ENCODE measurements at regions not wholly inside any gene's neighbourhood (a gene's known extent, or its start where the extent isn't known, plus 50 kb on each side); places are given as distances from the start of the nearest gene placed in this dataset.

- H3K27ac ChIP-seq: no peak overlapping the region
- TF ChIP-seq CTCF (conservative IDR thresholded peaks at IDR 0.05): no peak
These were observed 437.6 kb downstream of the RAPGEF2 start for GRCh38 chr4:159540501-159540900.

GRCh38 chr4:159541143-159541542 lies 438.3 kb downstream of the RAPGEF2 start:
- H3K27ac ChIP-seq: no peak overlapping the region
- no peak for TF ChIP-seq CTCF (conservative IDR thresholded peaks at IDR 0.05)

- no peak overlapping the region for H3K27ac ChIP-seq
- no peak for TF ChIP-seq CTCF (conservative IDR thresholded peaks at IDR 0.05)
These were observed 439.4 kb downstream of the RAPGEF2 start for GRCh38 chr4:159542296-159542695.

GRCh38 chr4:159543831-159544230 lies 441.0 kb downstream of the RAPGEF2 start:
- H3K27ac ChIP-seq: no peak overlapping the region
- TF ChIP-seq CTCF (conservative IDR thresholded peaks at IDR 0.05): no peak

- no peak for TF ChIP-seq CTCF (conservative IDR thresholded peaks at IDR 0.05)
- H3K27ac ChIP-seq: no peak overlapping the region
These were observed 442.7 kb downstream of the RAPGEF2 start for GRCh38 chr4:159545556-159545955.

- no peak overlapping the region for H3K27ac ChIP-seq
- TF ChIP-seq CTCF (conservative IDR thresholded peaks at IDR 0.05): no peak
These were observed 444.9 kb downstream of the RAPGEF2 start for GRCh38 chr4:159547645-159548308.

GRCh38 chr4:159549098-159549518 lies 446.2 kb downstream of the RAPGEF2 start:
- H3K27ac ChIP-seq: no peak overlapping the region
- no peak for TF ChIP-seq CTCF (conservative IDR thresholded peaks at IDR 0.05)
